HCT116 (cell line): ENCODE measurements at regions not wholly inside any gene's neighbourhood (a gene's known extent, or its start where the extent isn't known, plus 50 kb on each side); places are given as distances from the start of the nearest gene placed in this dataset.
"Not testable (repeated sequence)": the region's sequence is repeated elsewhere in the genome, so short reads cannot be mapped to it uniquely, and the experiment has no call there.

Experiments
- ATAC-seq: fragments of 200-7000 bp; cut with Tn5 transposase; 2 replicates; pipeline ENCODE4 v1.9.1; 2020; ENCODE audit warnings: mild to moderate bottlenecking, moderate library complexity
- BruUV-seq: library from RNA; stranded (reverse); fragments of 400-500 nt; replicated peaks from 2 replicates; lab custom pipeline; 2021; lab: Mats Ljungman, UMichigan
- CTCF ChIA-PET: fragments of 300-600 bp; sonication (Branson Sonifier 250); formaldehyde crosslinking; loops from one replicate; lab custom pipeline; 2021; ENCODE audit warnings: antibody characterized with exemption; lab: Charles Lee
- POLR2A ChIA-PET: fragments of 300-600, 350-600 bp; sonication (Branson Sonifier 250); formaldehyde crosslinking; loops from one replicate; lab custom pipeline; 2021; ENCODE audit warnings: antibody characterized with exemption; lab: Charles Lee
- RAD21 ChIA-PET, 2 experiments: fragments of 300-600 bp; sonication (Branson Sonifier 250); formaldehyde crosslinking; loops; one replicate each; lab custom pipeline; 2023; ENCODE audit warnings: low total read pairs in 2 of 2; ENCODE audit not compliant: uncharacterized antibody in 2 of 2, unreplicated experiment in 2 of 2, low non-redundant PET in 1 of 2; lab: Charles Lee
- DNase-seq: peaks from one replicate; pipeline ENCODE4 v3.0.0-alpha.2; 2010; ENCODE audit warnings: low read depth, low spot score
- H2AFZ ChIP-seq: fragments of 200-600 bp; shearing (Covaris generic), sonication (generic); 2 replicates; pipeline ENCODE4 v1.6.1; 2017; ENCODE audit warnings: low read depth, mixed run types, mixed read lengths, antibody characterized with exemption, low read length; ENCODE audit not compliant: poor library complexity, severe bottlenecking
- H3K27ac ChIP-seq: 2 replicates; pipeline ENCODE4 v1.5.1; 2012; ENCODE audit warnings: low read depth, low read length
- H3K27me3 ChIP-seq: fragments of 200-600 bp; sonication (generic); 2 replicates; pipeline ENCODE4 v1.6.1; 2016; ENCODE audit warnings: mixed run types, low read length, mixed read lengths; ENCODE audit not compliant: insufficient read depth
- H3K36me3 ChIP-seq, 2 experiments: fragments of 200-500 bp in 1 of 2; fragments of 200-600 bp in 1 of 2; sonication (Bioruptor generic) in 1 of 2; sonication (generic) in 1 of 2; 2 replicates each; pipeline versions ENCODE4 v1.5.1 to v1.6.1; 2014 to 2016; ENCODE audit warnings: low read length in 2 of 2, inconsistent platforms in 1 of 2, mixed read lengths in 1 of 2, mixed run types in 1 of 2; ENCODE audit not compliant: insufficient read depth in 2 of 2, control insufficient read depth in 1 of 2
- H3K4me1 ChIP-seq, 2 experiments: fragments of 200-600 bp in 1 of 2; sonication (generic) in 1 of 2; 2 replicates each; pipeline versions ENCODE4 v1.5.1 to v1.6.1; 2012 to 2017; ENCODE audit warnings: low read length in 2 of 2, inconsistent platforms in 1 of 2, mild to moderate bottlenecking in 1 of 2, mixed read lengths in 1 of 2, mixed run types in 1 of 2, moderate library complexity in 1 of 2; ENCODE audit not compliant: insufficient read depth in 2 of 2, control insufficient read depth in 1 of 2
- H3K4me2 ChIP-seq: fragments of 200-600 bp; sonication (generic); 2 replicates; pipeline ENCODE4 v1.6.1; 2017; ENCODE audit warnings: mixed run types, low read length, mixed read lengths
- H3K4me3 ChIP-seq, 2 experiments: fragments of 200-600 bp in 1 of 2; sonication (generic) in 1 of 2; replicated peaks in 1 of 2; 2 replicates each; pipeline ENCODE4 v1.5.1; 2011 to 2016; ENCODE audit warnings: low read length in 2 of 2, control low read depth in 1 of 2, low read depth in 1 of 2, mild to moderate bottlenecking in 1 of 2, mixed read lengths in 1 of 2, mixed run types in 1 of 2
- H3K79me2 ChIP-seq: fragments of 200-600 bp; sonication (generic); 2 replicates; pipeline ENCODE4 v1.6.1; 2017; ENCODE audit warnings: mild to moderate bottlenecking, mixed run types, low read length, moderate library complexity, mixed read lengths; ENCODE audit not compliant: insufficient read depth
- H3K9ac ChIP-seq: fragments of 200-600 bp; sonication (generic); 2 replicates; pipeline ENCODE4 v1.6.1; 2016; ENCODE audit warnings: low read length, mixed read lengths
- H3K9me2 ChIP-seq: fragments of 200-600 bp; sonication (generic), shearing (Covaris generic); 2 replicates; pipeline ENCODE4 v1.6.1; 2017; ENCODE audit warnings: mixed run types, mild to moderate bottlenecking, moderate library complexity; ENCODE audit not compliant: insufficient read depth
- H3K9me3 ChIP-seq, 2 experiments: fragments of 200-500 bp in 1 of 2; fragments of 200-600 bp in 1 of 2; sonication (Bioruptor generic) in 1 of 2; sonication (generic) in 1 of 2; 2 replicates each; pipeline ENCODE4 v1.6.1; 2014 to 2017; ENCODE audit warnings: low read length in 2 of 2, mixed read lengths in 2 of 2, inconsistent platforms in 1 of 2, low read depth in 1 of 2, mild to moderate bottlenecking in 1 of 2, mixed run types in 1 of 2, moderate library complexity in 1 of 2; ENCODE audit not compliant: control insufficient read depth in 1 of 2, insufficient read depth in 1 of 2
- H4K20me1 ChIP-seq: fragments of 200-600 bp; sonication (generic), shearing (Covaris generic); 2 replicates; pipeline ENCODE4 v1.6.1; 2017; ENCODE audit warnings: mixed run types, mild to moderate bottlenecking, moderate library complexity; ENCODE audit not compliant: insufficient read depth
- ATF3 ChIP-seq: IDR thresholded peaks from 2 replicates; pipeline ENCODE4 v1.6.1; 2012
- EZH2 ChIP-seq: fragments of 200-600 bp; sonication (generic); IDR thresholded peaks from 2 replicates; pipeline ENCODE4 v1.6.1; 2017; ENCODE audit warnings: antibody characterized with exemption, mixed run types
- RAD21 ChIP-seq: IDR thresholded peaks from 2 replicates; pipeline ENCODE4 v1.6.1; 2012; ENCODE audit warnings: low read depth, mild to moderate bottlenecking
- intact Hi-C: fragments of 100-400 bp; cut with micrococcal nuclease; formaldehyde crosslinking; loops from 2 replicates; pipeline ENCODE4 v1.10.0; 2022

- H4K20me1 ChIP-seq = no peaks in the 10 kb centered on the region; the same call in 1 of the 2 replicates
- intact Hi-C loops = no loop called here
- no peaks in the 10 kb centered on the region for H3K27me3 ChIP-seq
- no peak for DNase-seq
- no peak overlapping the region for H3K9ac ChIP-seq
- no peak overlapping the region for H3K4me2 ChIP-seq
- TF ChIP-seq RAD21 (no peak), EZH2 (no peak), ATF3 (no peak)
- H3K36me3 ChIP-seq = peaks cover 0 to 5% of the 10 kb centered on the region in 2 experiments; a peak in 1 of 4 replicates
- BruUV-seq = no TSS peak
- H2AFZ ChIP-seq = no peak overlapping the region
- H3K4me3 ChIP-seq = no peak overlapping the region
- no peaks in the 10 kb centered on the region for H3K9me2 ChIP-seq
- RAD21 ChIA-PET = no interaction called here
- no peak overlapping the region for H3K27ac ChIP-seq
- no peak for ATAC-seq
- H3K4me1 ChIP-seq = peaks cover under 1 to 4% of the 10 kb centered on the region in 2 experiments; a peak in 2 of 4 replicates
- H3K79me2 ChIP-seq = peaks cover 22% of the 10 kb centered on the region
- no peaks in the 10 kb centered on the region for H3K9me3 ChIP-seq
- POLR2A ChIA-PET = no interaction called here
- CTCF ChIA-PET = no interaction called here
Observed at GRCh38 chr13:21304256-21304655, 127.8 kb downstream of the MRPL57 start.

DNA sequence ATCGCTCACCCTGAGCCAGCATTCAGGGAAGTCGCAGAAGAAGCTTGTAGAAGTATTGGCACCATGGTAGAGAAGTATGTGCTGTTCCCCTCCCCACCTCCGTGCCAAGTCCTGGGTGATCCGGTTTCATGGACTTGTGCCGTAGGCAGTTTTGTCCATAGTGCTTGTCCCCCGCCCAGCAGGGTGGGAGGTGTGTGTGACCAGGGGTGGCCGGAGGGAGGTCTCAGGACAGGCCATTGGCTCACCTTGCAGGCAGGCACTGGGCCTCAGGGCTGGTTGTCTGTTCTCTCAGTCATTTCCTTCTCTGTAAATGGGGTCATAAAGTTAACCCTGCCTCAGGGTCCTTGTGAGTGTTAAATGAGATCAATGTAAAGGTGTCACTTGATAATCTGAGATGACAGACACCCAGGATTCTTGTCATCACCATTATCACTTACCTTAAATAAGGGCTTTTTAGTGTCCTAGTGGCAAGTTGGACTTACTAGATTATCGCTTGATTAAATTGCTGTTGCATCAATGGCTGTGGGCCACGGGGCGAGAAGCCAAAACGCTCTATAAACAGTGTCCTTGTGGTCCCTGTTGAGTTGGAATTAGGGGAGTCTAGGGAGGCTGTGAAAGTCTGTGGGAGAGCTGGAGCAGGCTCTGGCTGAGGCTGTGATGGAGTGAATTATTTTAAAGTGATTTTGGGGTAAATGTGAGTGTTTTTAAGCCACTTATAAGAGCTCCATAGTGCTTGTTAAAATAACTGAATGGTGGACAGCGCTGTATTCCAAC, 130.0 kb downstream of the MRPL57 start:
- H3K9ac ChIP-seq, H3K27me3 ChIP-seq, H4K20me1 ChIP-seq, H3K4me3 ChIP-seq, H3K9me3 ChIP-seq, BruUV-seq, H3K9me2 ChIP-seq, POLR2A ChIA-PET, H3K4me1 ChIP-seq, H2AFZ ChIP-seq, DNase-seq, H3K27ac ChIP-seq, ATAC-seq, H3K79me2 ChIP-seq, RAD21 ChIA-PET, H3K4me2 ChIP-seq, CTCF ChIA-PET, intact Hi-C loops, H3K36me3 ChIP-seq: not testable (repeated sequence)

DNA sequence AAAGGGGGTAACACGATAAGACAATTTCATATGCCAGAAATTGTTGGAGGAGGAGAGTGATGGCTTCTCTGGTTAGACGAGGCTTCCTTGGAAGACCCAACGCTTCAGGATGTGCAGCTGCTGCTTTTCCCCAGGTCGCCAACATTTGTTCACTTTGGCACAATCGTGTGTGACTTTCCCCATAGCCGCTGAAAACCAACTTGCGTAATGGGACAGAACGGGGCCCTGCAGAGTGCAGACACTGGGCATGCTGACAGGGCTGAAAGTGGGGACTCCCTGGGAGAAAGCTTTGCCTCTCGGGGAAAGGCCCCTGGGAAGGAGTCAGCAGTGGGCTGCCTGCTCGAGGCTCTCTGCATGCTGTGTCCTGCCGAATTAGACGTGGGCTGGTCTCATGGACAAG, 130.7 kb downstream of the MRPL57 start:
- CTCF ChIA-PET, H3K9ac ChIP-seq, H3K27me3 ChIP-seq, intact Hi-C loops, H3K4me2 ChIP-seq, BruUV-seq, ATAC-seq, DNase-seq, H3K36me3 ChIP-seq, RAD21 ChIA-PET, H2AFZ ChIP-seq, POLR2A ChIA-PET, H3K27ac ChIP-seq, H3K4me1 ChIP-seq, H4K20me1 ChIP-seq, H3K4me3 ChIP-seq, H3K9me3 ChIP-seq, H3K79me2 ChIP-seq, H3K9me2 ChIP-seq: not testable (repeated sequence)
